ENCODE measurements at regions not wholly inside any gene's neighbourhood (a gene's known extent, or its start where the extent isn't known, plus 50 kb on each side); places are given as distances from the start of the nearest gene placed in this dataset.

- CTCF ChIA-PET: no interaction called here
- POLR2A ChIA-PET: no interaction called here
- Mint-ChIP-seq H3K27ac (no peak overlapping the region), H3K4me1 (ENCODE audit: low read depth) (no peaks in the 10 kb centered on the region), H3K4me3 (no peak overlapping the region), H3K9me3 (no peaks in the 10 kb centered on the region), H3K36me3 (ENCODE audit: low read depth) (no peaks in the 10 kb centered on the region), H3K27me3 (peaks cover 8% of the 10 kb centered on the region)
- no peak for DNase-seq
- ATAC-seq: no peak
- no peak for TF ChIP-seq CTCF (IDR thresholded peaks at IDR 0.05)
- intact Hi-C loops (cut with micrococcal nuclease): no loop called here
Observed at GRCh38 chr1:184158896-184159681, 107.6 kb downstream of the TSEN15 start.

GRCh38 chr1:184160236-184160635 is 108.7 kb downstream of the TSEN15 start:
- ATAC-seq (peak; percentile 91), DNase-seq (peak; percentile 51)
- intact Hi-C loops (cut with micrococcal nuclease): loop anchor here (5.0 kb wide), 1 partner anchor 203 kb away; no protein-coding TSS in a partner anchor
- H3K4me1 Mint-ChIP-seq (ENCODE audit: low read depth): no peaks in the 10 kb centered on the region
- H3K27me3 Mint-ChIP-seq: peaks cover 5% of the 10 kb centered on the region
- CTCF ChIA-PET: no interaction called here
- TF ChIP-seq CTCF (IDR thresholded peaks at IDR 0.05): no peak
- H3K4me3 Mint-ChIP-seq: no peak overlapping the region
- no peak overlapping the region for H3K27ac Mint-ChIP-seq
- no peaks in the 10 kb centered on the region for H3K9me3 Mint-ChIP-seq
- POLR2A ChIA-PET: interaction anchor here (0.7 kb wide), 1 partner anchor 204 kb away, joined by 3 read pairs; no protein-coding TSS in a partner anchor
- no peaks in the 10 kb centered on the region for H3K36me3 Mint-ChIP-seq (ENCODE audit: low read depth)

DNA sequence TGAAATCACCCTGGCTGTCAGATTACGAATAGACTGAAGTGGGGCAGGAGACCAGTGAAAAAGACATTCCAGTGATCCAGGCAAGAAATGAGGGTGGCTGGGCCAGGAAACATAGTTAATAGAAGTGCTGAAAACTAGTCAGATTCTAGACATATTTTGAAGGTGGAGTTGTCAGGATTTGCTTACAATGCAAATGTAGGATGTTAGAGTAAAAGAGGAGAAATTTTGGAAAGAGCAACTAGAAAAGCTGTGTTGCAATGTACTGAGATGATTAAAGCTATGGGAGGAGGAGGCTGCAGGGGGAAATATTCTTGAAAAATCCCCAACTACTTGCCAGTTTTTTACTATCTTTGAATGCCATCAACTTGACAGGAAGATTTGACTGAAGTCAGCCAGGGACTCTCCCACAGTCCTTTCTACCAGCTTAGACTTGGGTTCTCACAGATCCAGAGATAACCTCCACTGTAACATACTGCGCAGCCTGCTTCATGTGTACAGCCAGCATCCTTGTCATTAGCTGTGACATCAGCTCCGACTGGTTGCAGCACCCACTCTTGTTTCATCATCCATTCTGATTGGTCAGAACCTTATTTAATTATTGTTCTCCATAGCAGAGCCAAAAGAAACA is 109.7 kb downstream of the TSEN15 start:
- DNase-seq: peak; percentile 21
- Mint-ChIP-seq H3K4me3 (no peak overlapping the region), H3K4me1 (ENCODE audit: low read depth) (no peaks in the 10 kb centered on the region), H3K27ac (no peak overlapping the region), H3K36me3 (ENCODE audit: low read depth) (no peaks in the 10 kb centered on the region), H3K9me3 (no peaks in the 10 kb centered on the region), H3K27me3 (peaks cover 5% of the 10 kb centered on the region)
- ChIA-PET POLR2A (no interaction called here), CTCF (no interaction called here)
- intact Hi-C loops (cut with micrococcal nuclease): loop anchor here (1.0 to 5.0 kb wide), 2 partner anchors 10 to 204 kb away; no protein-coding TSS in a partner anchor
- ATAC-seq: peak; percentile 63
- TF ChIP-seq CTCF (IDR thresholded peaks at IDR 0.05): no peak

- H3K27ac Mint-ChIP-seq: no peak overlapping the region
- DNase-seq: no peak
- ChIA-PET CTCF (no interaction called here), POLR2A (no interaction called here)
- no peak for ATAC-seq
- H3K27me3 Mint-ChIP-seq: no peaks in the 10 kb centered on the region
- no peaks in the 10 kb centered on the region for H3K9me3 Mint-ChIP-seq
- intact Hi-C loops (cut with micrococcal nuclease): loop anchor here (5.0 kb wide), 1 partner anchor 205 kb away; no protein-coding TSS in a partner anchor
- no peak overlapping the region for H3K4me3 Mint-ChIP-seq
- no peaks in the 10 kb centered on the region for H3K4me1 Mint-ChIP-seq (ENCODE audit: low read depth)
- no peak for TF ChIP-seq CTCF (IDR thresholded peaks at IDR 0.05)
- no peaks in the 10 kb centered on the region for H3K36me3 Mint-ChIP-seq (ENCODE audit: low read depth)
Observed at GRCh38 chr1:184162281-184162680, 110.8 kb downstream of the TSEN15 start.
